ENCODE measurements at regions not wholly inside any gene's neighbourhood (a gene's known extent, or its start where the extent isn't known, plus 50 kb on each side); places are given as distances from the start of the nearest gene placed in this dataset.

- no peak for TF ChIP-seq CTCF (IDR thresholded peaks at IDR 0.05)
- TF ChIP-seq POLR2A (IDR thresholded peaks at IDR 0.05; ENCODE audit: low read depth) = no peak
- TF ChIP-seq EP300 (IDR thresholded peaks at IDR 0.05) = no peak
Observed at GRCh38 chr6:21994821-21995220, 302.0 kb downstream of the PRL start.

Measured in esophagus muscularis mucosa (tissue), 4 donors.